ENCODE measurements at regions not wholly inside any gene's neighbourhood (a gene's known extent, or its start where the extent isn't known, plus 50 kb on each side); places are given as distances from the start of the nearest gene placed in this dataset.

DNA sequence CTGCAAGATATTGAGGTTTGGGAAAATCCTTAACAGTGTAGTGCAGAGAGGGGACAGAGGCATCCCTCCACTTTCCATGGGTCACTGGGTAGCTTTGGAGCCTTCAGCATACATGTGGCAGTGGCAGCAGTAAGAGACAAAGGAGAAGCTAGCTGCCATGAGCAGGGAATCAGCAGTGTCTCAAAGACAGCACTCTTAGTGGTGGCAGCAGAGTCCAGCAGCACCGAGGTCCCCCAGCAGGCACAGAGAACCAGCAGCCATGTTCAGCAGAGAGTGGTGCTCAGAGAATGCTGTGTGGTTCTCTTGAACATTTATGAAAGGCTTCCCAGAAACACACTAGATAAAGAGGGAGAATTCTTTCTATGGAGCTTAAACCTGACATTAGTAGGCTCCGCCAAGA, 308.5 kb downstream of the CENPC start:
- no peak for DNase-seq (ENCODE audit: insufficient read length, low spot score)
- FAIRE-seq = no peak

DNA sequence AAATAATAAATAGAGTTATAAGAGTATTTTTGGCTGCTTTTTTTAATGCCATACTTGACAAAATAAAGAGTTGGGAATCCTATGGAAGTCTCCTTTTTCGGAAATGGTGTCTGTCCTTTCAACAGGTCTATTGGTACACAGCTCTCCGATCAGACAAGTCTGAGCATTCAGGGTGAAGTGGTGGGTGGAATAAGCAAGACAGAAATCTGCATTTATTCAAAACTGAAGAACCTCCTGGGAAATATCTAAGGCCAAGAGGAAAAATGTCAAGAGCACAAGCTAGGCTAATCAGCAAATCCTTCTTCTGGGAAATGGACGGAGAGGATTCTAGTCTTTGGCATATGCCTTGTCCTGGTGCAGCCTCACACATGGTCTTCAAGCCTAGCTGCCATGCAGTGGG, 309.0 kb downstream of the CENPC start:
- no peak for FAIRE-seq
- no peak for DNase-seq (ENCODE audit: insufficient read length, low spot score)

DNA sequence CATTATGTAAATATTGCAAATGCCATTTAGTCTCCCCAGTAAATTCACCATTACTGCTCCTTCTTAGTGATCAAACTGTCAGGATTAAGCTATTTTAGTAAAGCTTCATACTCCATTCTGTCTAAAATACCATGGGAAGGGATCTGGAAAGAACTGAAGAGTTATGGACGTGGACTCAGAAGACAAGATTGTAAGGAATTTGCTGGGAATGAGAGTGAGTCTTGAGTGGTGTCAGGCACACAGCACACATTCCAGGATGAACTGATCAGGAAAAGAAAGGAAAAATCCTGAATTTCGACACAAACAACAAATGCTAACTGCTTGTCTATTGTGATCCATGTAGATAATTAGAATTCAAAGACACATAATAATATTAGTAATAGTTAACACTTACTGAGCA, 311.0 kb downstream of the CENPC start:
- FAIRE-seq (no peak), DNase-seq (ENCODE audit: insufficient read length, low spot score) (peak; percentile 2)

DNA sequence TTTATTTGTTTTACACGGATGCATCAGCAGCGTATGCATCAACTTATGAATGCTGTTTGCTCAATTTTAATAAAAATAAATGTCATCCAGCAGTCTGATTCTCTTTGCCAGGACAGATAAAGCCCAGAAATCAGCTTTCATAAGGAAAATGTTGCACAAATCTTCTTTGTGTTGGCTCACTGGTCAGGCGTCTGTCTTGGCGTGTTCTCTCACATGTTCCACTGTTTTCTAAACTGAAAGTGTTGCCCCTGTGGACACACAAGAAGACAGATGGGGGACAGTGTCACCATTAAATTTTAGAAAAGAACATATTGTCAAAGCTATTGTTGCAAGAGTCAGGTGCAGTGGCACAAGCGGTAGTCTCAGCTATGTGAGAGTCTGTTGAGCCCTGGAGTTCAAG, 316.2 kb downstream of the CENPC start:
- DNase-seq (ENCODE audit: insufficient read length, low spot score) (no peak), FAIRE-seq (no peak)

DNA sequence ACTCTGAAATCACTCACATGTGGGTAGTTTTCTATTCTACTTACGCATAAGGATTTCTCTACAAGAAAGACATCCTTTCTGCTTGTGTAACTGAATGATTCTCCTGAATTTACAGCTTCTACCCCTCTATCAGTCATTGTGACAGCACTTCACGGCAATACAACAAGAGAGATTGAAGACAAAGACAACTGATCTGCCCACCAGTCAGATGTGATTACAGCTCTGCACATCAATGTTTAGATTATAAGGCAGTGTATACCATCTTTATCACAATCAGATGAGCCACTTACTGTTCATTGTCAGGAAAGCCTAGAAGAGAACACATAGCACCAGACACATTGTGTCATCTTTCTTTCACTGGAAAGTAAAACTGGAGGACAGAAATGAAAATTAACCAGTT, 324.4 kb downstream of the CENPC start:
- no peak for FAIRE-seq

DNA sequence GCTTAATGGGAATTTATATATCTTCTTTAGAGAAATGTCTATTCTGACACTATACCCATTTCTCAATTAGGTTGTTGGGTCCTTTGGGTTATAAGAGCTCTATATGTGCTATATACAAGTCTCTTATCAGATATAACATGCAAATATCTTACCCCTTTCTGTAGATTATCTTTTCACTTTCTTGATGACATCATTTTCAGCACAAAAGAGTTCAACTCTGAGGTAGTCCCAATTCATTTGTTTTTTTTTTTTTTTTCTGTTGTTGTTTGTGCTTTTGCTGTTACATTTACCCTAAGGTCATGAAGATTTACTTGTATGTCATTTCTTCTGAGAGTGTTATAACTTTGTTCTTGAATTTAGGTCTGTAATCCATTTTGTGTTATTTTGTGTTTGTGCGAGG, 326.4 kb downstream of the CENPC start:
- DNase-seq (ENCODE audit: insufficient read length, low spot score) (no peak), FAIRE-seq (no peak)

More for the DNA sequence above, 324.4 kb downstream of the CENPC start:
- no peak for DNase-seq (ENCODE audit: insufficient read length, low spot score)

DNA sequence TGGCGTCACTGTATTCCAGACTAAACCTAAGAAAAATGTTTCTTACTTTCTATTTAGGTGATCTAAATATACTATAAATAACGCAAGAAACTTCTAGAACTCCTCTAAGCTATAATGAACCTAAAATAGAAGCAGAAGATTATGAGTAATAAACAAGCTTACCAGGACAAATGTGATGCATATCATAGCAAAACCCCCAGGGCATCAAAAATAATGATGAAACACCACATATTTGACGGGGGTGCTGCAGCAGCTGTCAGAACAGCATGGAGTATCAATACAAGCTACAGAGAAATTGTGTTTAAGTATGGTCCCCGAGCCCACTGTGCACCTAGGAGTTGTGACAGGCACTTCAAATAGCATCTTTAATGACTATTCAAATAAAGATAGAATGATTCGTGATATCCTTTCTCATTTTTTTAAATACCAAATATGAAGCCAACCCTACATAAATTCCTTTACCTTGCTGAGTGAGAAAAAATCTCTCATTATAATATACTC, 337.3 kb downstream of the CENPC start:
- no peak for DNase-seq (ENCODE audit: insufficient read length, low spot score)
- FAIRE-seq = no peak

DNA sequence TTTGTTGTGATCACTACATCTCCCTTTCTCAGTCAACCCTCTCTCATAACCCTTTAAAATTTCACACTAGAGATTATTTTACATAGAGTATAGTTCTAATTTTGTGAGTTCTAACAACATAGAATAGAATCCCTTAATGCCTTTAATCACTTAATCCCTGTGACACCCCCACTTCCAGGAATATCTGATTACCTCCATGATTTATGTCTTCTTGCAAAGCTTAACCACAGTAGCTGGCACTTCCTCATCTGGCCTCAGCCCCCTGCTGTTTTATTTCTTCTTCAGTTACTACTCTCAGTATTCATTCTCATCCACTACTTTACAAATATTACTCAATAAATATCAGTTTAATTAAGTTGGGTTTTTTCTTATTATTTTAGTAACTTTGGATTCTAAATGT, 340.9 kb downstream of the CENPC start:
- DNase-seq (ENCODE audit: insufficient read length, low spot score) (no peak), FAIRE-seq (no peak)

DNA sequence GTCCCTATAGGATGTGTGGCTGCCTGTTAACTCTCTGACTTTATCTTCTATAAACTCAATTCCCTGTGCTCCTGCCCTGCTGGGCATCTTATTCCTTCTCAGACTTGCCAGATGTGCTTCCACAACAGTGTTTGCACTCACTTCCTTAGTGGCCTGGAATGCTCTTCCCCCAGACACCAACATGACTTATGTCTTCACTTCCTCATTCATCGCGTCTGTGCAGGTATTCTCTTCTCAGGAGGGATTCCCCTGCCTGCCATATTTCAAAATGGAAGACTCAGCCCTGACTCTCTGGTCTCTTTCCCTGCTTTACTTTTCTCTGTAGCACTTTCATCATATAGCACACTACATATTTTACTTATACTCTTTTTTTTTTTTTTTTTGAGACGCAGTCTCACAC, 344.0 kb downstream of the CENPC start:
- DNase-seq (ENCODE audit: insufficient read length, low spot score) = no peak
- no peak for FAIRE-seq

DNA sequence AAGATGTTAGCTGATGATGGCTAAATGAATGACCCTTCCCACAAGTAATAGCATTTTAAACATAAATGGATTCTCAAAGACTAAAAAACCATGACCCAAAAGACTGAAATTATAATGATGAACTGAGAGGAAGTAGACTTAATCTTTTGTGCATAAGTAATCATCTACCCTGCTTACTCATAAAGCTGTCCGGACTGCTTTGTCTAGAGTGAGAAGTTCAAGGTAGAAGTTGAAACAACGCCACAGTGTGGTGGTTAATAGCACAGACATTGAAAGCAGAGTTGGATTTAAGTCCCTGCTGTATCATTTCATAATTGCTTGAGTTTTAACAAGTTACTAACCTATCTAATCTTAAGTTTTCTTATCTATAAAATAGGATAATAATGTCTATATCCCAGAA, 346.6 kb downstream of the CENPC start:
- FAIRE-seq (no peak), DNase-seq (ENCODE audit: insufficient read length, low spot score) (peak; percentile 15)

DNA sequence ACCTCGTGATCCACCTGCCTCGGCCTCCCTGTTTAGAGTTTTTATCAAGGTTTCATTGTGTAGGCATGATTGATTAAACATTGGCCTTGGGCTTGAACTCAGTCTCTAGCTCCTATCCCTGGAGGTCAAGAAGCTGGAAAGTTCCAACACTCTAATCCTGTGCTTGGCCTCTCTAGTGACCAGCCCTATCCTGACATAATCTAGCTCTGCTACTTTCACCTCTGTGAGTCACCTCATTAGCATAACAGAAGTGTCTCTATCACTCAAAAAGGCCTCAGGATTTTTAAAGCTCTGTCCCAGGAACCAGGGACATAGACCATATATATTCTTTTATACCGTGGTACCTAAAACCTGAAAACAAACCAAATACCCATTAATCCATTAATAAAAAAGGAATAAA, 377.5 kb downstream of the CENPC start:
- no peak for FAIRE-seq
- DNase-seq (ENCODE audit: insufficient read length, low spot score) = no peak

DNA sequence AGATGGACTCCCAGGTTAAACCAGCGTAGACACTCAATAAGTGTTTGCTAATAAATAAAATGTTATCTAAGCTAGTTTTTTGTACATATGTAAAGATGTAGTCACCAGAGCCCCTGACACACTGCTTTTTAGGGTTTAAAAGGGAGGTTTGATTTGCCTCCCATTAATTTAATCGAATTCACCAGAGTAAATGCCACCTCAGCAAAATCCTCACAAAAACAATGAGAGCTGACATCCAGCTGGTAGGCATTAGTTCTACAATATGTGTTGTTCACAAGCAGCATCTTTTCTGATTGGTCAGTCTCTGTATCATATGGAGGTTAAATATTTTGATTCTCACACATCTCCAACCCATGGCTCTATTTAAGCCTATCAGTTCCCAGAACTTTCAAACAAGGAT, 382.6 kb downstream of the CENPC start:
- no peak for DNase-seq (ENCODE audit: insufficient read length, low spot score)
- no peak for FAIRE-seq

DNA sequence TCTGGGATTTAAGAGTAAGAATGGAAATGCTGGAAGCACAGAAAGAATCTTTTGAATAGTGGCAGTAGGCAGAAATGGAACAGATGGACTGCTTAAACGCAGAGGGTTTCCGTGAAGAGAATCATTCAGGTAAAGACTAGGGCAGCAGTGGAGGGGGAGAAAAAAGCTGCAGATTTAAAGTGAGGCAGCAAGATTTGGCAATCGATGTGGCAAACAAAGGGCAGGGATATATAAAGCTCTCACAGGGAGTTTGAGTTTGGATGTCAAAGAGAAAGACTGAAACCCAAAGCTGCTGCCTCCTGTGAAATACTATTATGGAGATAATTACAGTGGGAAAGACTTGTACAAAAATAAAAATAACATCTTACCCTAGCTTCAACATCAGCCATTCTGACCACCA, 384.0 kb downstream of the CENPC start:
- FAIRE-seq (no peak), DNase-seq (ENCODE audit: insufficient read length, low spot score) (no peak)

DNA sequence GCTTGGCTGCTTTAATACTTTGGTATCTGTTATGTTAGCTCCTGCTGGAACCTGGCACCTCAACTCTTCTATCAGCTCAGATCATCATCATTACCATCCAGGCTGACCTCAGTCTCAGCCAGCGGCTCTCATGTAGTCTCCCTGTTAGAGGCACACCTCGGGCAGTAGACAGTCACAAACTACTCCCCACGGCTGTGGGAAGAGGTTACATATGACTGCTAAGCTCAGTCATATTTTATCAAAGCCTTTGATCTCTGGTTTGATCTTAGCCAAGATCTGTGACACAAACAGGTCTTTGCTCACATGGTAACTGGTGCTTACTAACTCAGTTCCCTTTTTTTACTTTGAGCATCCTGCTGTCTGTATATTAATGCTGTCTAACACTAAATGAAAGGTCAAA, 384.9 kb downstream of the CENPC start:
- FAIRE-seq = no peak
- no peak for DNase-seq (ENCODE audit: insufficient read length, low spot score)

DNA sequence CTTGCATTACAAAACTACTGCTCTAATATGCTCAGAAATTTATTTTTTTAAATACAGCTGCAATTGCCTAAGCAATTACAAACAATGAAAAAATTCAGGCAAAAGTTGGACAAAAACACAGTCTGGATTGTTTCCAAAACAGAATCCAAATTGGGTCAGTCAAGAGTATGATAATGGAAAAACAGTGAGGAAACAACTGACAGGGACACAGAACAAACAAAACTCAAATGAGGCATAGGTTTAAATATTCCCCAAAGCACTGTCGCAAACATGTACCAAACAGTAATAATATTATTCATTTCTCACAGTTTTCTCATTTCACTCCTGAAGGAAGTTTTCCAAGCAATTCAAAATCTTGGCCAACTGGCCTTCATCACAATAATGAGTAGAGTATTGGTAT, 386.6 kb downstream of the CENPC start:
- DNase-seq (ENCODE audit: insufficient read length, low spot score) (no peak), FAIRE-seq (no peak)

DNA sequence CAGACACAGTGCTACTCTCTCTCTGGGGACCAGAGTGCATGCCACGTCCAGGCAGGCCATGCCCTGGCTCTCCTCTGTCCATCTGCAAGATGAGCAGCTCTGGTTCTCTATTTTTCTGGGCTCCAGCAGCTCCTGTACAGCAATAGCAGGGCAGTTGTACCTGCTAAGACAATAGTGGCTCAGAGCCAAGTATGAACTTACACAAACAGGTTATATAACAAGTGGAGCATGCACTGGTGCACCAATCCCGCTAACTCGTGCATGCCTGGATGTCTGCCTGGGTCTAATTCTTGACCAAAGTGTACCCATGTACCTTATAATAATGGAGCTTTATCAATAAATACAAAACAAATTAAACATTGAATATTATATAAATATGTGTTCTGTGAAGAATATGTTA, 392.3 kb downstream of the CENPC start:
- no peak for DNase-seq (ENCODE audit: insufficient read length, low spot score)
- no peak for FAIRE-seq

DNA sequence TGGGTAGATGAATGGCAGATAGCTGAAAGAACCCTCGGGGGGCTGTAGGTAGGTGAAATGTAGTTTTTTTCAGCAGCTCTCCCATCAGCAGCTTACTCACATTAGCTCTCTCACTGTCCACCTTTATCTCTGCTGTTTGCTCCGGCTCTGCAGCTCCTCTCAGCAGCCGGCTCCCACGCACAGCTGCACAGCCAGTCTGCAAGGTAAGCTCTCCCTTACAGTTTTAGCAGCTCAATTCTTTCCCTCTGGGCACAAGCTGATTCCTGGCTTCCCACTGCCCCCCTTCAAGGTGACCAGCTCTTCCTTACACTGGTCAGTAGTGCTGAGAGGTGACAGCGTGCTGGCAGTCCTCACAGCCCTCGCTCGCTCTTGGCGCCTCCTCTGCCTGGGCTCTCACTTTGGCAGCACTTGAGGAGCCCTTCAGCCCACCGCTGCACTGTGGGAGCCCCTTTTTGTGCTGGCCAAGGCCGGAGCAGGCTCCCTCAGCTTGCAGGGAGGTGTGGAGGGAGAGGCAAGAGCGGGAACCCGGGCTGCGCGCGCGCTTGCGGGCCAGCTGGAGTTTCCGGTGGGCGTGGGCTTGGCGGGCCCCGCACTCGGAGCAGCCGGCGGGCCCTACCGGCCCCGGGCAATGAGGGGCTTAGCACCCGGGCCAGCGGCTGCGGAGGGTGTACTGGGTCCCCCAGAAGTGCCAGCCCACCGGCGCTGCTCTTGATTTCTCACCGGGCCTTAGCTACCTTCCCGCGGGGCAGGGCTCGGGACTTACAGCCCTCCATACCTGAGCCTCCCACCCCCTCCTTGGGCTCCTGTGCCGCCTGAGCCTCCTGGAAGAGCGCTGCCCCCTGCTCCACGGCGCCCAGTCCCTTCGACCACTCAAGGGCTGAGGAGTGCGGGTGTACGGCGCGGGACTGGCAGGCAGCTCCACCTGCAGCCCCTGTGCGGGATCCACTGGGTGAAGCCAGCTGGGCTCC, 393.6 kb downstream of the CENPC start:
- DNase-seq (ENCODE audit: insufficient read length, low spot score) = no peak
- no peak for FAIRE-seq

DNA sequence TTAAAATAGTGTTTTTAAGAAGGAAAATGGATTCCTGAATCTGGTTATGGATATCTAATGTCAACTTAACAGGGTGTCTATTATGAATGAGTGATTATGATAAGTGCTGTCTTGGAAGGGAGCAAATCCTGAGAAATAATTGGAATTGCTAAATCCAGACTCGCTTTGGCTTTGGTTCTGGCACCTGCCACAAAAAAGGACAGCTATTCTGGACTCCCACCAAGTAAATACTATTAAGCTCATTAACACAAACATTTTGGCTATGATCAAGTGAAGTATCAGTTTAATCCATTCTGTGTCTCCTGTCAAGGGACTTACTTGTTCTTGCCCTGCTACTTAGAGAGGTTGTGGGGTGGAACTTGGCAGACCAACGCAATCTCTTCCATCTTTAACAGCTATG, 403.7 kb downstream of the CENPC start:
- FAIRE-seq (no peak), DNase-seq (ENCODE audit: insufficient read length, low spot score) (no peak)

DNA sequence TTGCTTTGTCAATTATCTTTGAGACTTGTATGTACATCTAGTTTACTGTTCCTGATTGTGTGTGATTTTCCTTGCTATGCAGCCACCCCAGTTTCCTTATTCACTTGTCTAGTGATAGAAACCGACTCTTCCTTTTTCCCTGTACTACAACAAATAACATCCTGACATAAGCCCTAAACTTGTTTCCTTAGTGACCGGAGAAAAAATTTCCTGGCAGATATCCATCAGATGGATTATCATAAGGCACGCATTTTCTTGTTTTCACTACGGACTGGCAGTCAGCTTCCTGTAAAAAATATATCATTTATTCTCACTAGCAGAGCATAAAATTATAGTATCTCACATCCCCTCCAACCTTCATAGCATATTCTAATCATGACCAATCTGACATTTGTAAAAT, 410.7 kb downstream of the CENPC start:
- DNase-seq (ENCODE audit: insufficient read length, low spot score) (no peak), FAIRE-seq (no peak)

DNA sequence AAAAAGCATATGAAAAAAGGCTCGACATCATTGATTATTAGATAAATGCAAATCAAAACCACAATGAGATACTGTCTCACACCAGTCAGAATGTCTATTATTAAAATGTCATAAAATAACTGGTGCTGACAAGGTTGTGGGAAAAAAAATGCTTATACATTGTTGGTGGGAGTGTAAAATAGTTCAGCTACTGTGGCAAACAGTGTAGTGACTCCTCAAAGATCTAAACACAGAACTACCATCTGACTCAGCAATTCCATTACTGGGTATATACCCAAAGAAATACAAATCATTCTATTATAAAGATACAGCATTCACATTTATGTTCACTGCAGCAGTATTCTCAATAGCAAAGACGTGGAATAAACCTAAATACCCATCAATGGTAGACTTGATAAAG, 412.1 kb downstream of the CENPC start:
- no peak for DNase-seq (ENCODE audit: insufficient read length, low spot score)
- FAIRE-seq = no peak

DNA sequence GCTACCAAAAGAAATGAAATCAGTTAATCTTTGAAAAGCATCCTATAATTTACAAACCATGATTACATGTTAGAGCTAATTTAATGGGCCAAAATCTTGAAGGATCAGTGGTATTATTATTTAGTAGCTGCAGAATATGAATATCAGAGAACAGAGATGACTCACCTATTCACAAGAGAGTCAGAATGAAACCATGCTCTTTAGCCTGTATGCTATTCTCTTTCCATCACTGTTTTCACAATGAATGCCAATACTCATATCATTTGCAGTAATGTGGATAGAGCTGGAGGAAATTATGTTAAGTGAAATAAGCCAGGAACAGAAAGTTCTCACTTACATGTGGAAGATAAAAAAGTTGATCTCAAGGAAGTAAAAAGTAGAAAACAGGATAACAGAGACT, 414.1 kb downstream of the CENPC start:
- no peak for FAIRE-seq
- no peak for DNase-seq (ENCODE audit: insufficient read length, low spot score)

DNA sequence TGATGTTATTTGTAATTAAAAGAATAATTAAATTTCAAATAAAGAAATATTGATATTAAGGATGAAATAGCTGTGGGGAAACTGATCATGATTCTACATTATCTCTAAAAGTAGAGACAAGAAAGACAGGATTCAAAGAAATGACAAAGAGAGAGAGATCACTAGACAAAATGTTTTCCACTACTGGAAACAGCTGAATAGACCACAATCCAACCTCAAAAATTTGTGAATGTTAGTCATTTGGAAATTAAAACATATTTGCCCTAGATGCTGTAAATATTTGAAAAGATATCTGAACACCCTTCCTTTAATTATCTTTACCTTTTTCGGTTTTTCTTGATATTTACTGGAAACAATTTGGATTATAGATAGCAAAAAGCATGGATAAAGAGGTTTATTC, 414.9 kb downstream of the CENPC start:
- DNase-seq (ENCODE audit: insufficient read length, low spot score) (no peak), FAIRE-seq (no peak)

DNA sequence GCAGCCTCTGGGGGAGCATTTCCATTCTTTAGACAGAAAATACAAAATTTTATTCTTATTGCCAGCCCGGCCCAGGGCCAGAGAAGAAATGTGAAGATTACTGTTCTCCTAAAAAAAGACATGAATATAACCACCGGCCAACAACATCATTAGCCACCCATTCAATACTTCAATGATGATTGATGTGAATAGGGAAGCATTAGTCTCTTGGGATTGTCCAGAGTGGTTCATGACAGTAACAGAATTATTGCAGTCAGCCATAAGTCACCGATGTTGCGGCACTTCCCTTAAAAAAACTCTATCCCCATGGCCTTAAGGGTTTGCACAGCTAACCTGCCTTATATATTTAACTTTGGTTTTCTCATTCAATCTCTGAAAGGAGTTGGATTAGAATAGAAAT, 418.7 kb downstream of the CENPC start:
- FAIRE-seq (no peak), DNase-seq (ENCODE audit: insufficient read length, low spot score) (no peak)
